DOHH2 (cell line): ENCODE measurements at regions not wholly inside any gene's neighbourhood (a gene's known extent, or its start where the extent isn't known, plus 50 kb on each side); places are given as distances from the start of the nearest gene placed in this dataset.

Source experiments
- H3F3A ChIP-seq: fragments of 200-600 bp; sonication (generic), shearing (Covaris generic); 2 replicates; pipeline ENCODE4 v1.6.0; 2016; ENCODE audit warnings: antibody characterized with exemption, mild to moderate bottlenecking; ENCODE audit not compliant: control insufficient read depth, insufficient read depth
- H3K27ac ChIP-seq: fragments of 200-600 bp; sonication (generic); 2 replicates; pipeline ENCODE4 v1.5.1; 2014; ENCODE audit warnings: low read depth, mild to moderate bottlenecking, low read length, moderate library complexity
- H3K27me3 ChIP-seq: fragments of 200-600 bp; sonication (generic); 2 replicates; pipeline ENCODE4 v1.6.1; 2014; ENCODE audit warnings: mild to moderate bottlenecking, low read length, mixed read lengths; ENCODE audit not compliant: control insufficient read depth
- H3K36me3 ChIP-seq: fragments of 200-600 bp; sonication (generic); 2 replicates; pipeline ENCODE4 v1.6.1; 2014; ENCODE audit warnings: mild to moderate bottlenecking, low read length, moderate library complexity, mixed read lengths; ENCODE audit not compliant: control insufficient read depth
- H3K4me1 ChIP-seq: fragments of 200-600 bp; sonication (generic); 2 replicates; pipeline ENCODE4 v1.6.1; 2014; ENCODE audit warnings: mild to moderate bottlenecking, low read length, mixed read lengths; ENCODE audit not compliant: control insufficient read depth
- H3K4me2 ChIP-seq: fragments of 200-600 bp; sonication (generic); 2 replicates; pipeline ENCODE4 v1.6.0; 2014; ENCODE audit warnings: mild to moderate bottlenecking, low read length, moderate library complexity
- H3K4me3 ChIP-seq: fragments of 200-600 bp; sonication (generic); 2 replicates; pipeline ENCODE4 v1.5.1; 2014; ENCODE audit warnings: mild to moderate bottlenecking, low read length, mixed read lengths
- H3K79me2 ChIP-seq: fragments of 200-600 bp; sonication (generic); 2 replicates; pipeline ENCODE4 v1.6.1; 2014; ENCODE audit warnings: mild to moderate bottlenecking, low read length, mixed read lengths; ENCODE audit not compliant: control insufficient read depth
- H3K9me2 ChIP-seq: fragments of 200-600 bp; sonication (generic); replicated peaks from 2 replicates; pipeline ENCODE4 v1.6.1; 2014; ENCODE audit warnings: mild to moderate bottlenecking, low read length, mixed read lengths; ENCODE audit not compliant: control insufficient read depth
- H3K9me3 ChIP-seq: fragments of 200-600 bp; sonication (generic); 2 replicates; pipeline ENCODE4 v1.6.1; 2014; ENCODE audit warnings: antibody characterized with exemption, low read length, mixed read lengths; ENCODE audit not compliant: control insufficient read depth, insufficient read depth
- H4K20me1 ChIP-seq: fragments of 200-600 bp; sonication (generic); 2 replicates; pipeline ENCODE4 v1.6.0; 2014; ENCODE audit warnings: low read depth, mild to moderate bottlenecking, antibody characterized with exemption, low read length, moderate library complexity; ENCODE audit not compliant: control insufficient read depth, insufficient read depth
- CTCF ChIP-seq: fragments of 200-600 bp; sonication (generic); IDR thresholded peaks from one replicate; pipeline ENCODE4 v1.5.1; 2014; ENCODE audit warnings: antibody characterized with exemption, mild to moderate bottlenecking, low read depth, low read length; ENCODE audit not compliant: poor library complexity, severe bottlenecking
- EZH2phosphoT487 ChIP-seq: fragments of 200-600 bp; sonication (generic); IDR thresholded peaks from 2 replicates; pipeline ENCODE4 v1.6.1; 2017; ENCODE audit warnings: borderline replicate concordance, mild to moderate bottlenecking, antibody characterized with exemption, low read length, moderate library complexity, mixed read lengths

GRCh38 chr1:88111816-88112215 is 572.3 kb upstream of the PKN2 start:
- TF ChIP-seq EZH2phosphoT487 (no peak), CTCF (no peak)

GRCh38 chr1:88117597-88117996 is 566.5 kb upstream of the PKN2 start:
- no peak overlapping the region for H3K27ac ChIP-seq
- no peaks in the 10 kb centered on the region for H3K79me2 ChIP-seq
- no peak overlapping the region for H3K4me2 ChIP-seq
- H4K20me1 ChIP-seq, result no peaks in the 10 kb centered on the region
- H3K9me3 ChIP-seq, result no peaks in the 10 kb centered on the region
- no peaks in the 10 kb centered on the region for H3F3A ChIP-seq
- no peak for TF ChIP-seq CTCF
- no peak for TF ChIP-seq EZH2phosphoT487
- no peaks in the 10 kb centered on the region for H3K36me3 ChIP-seq
- peaks cover 3% of the 10 kb centered on the region; the same call in 1 of the 2 replicates for H3K27me3 ChIP-seq
- no peak overlapping the region for H3K4me3 ChIP-seq
- no peaks in the 10 kb centered on the region for H3K4me1 ChIP-seq
- H3K9me2 ChIP-seq, result no peaks in the 10 kb centered on the region

More at GRCh38 chr1:88111816-88112215, 572.3 kb upstream of the PKN2 start:
- Histone ChIP-seq H3K79me2 (no peaks in the 10 kb centered on the region), H3K4me3 (no peak overlapping the region), H3K4me2 (no peak overlapping the region), H4K20me1 (no peaks in the 10 kb centered on the region), H3K9me3 (no peaks in the 10 kb centered on the region), H3K36me3 (no peaks in the 10 kb centered on the region), H3K9me2 (no peaks in the 10 kb centered on the region), H3F3A (no peaks in the 10 kb centered on the region), H3K4me1 (no peaks in the 10 kb centered on the region), H3K27me3 (peaks cover under 1% of the 10 kb centered on the region; the same call in 1 of the 2 replicates), H3K27ac (no peak overlapping the region)

GRCh38 chr1:88118176-88118845 is 565.8 kb upstream of the PKN2 start:
- TF ChIP-seq CTCF (no peak), EZH2phosphoT487 (no peak)
- no peaks in the 10 kb centered on the region for H4K20me1 ChIP-seq
- no peaks in the 10 kb centered on the region for H3K9me2 ChIP-seq
- no peak overlapping the region for H3K4me2 ChIP-seq
- H3F3A ChIP-seq, result no peaks in the 10 kb centered on the region
- H3K4me3 ChIP-seq, result no peak overlapping the region
- H3K9me3 ChIP-seq, result no peaks in the 10 kb centered on the region
- no peaks in the 10 kb centered on the region for H3K79me2 ChIP-seq
- no peaks in the 10 kb centered on the region for H3K4me1 ChIP-seq
- no peaks in the 10 kb centered on the region for H3K36me3 ChIP-seq
- H3K27me3 ChIP-seq, result peaks cover 3% of the 10 kb centered on the region; the same call in 1 of the 2 replicates
- no peak overlapping the region for H3K27ac ChIP-seq
